ENCODE measurements at regions not wholly inside any gene's neighbourhood (a gene's known extent, or its start where the extent isn't known, plus 50 kb on each side); places are given as distances from the start of the nearest gene placed in this dataset.

- no peak for TF ChIP-seq CTCF (IDR thresholded peaks at IDR 0.05)
- intact Hi-C loops (cut with DNase I; ENCODE audit: low total_unique reads) = no loop called here
These were observed 118.4 kb upstream of the KCNN2 start for GRCh38 chr5:114243281-114243971.

GRCh38 chr5:114243972-114244317 is 117.9 kb upstream of the KCNN2 start:
- H3K9me3 ChIP-seq = no peaks in the 10 kb centered on the region
- no peak for DNase-seq
- no peaks in the 10 kb centered on the region for H3K36me3 ChIP-seq
- TF ChIP-seq CTCF (IDR thresholded peaks at IDR 0.05) = no peak
- H3K27me3 ChIP-seq = no peaks in the 10 kb centered on the region
- no peak overlapping the region for H3K4me3 ChIP-seq
- no peaks in the 10 kb centered on the region for H3K4me1 ChIP-seq
- intact Hi-C loops (cut with DNase I; ENCODE audit: low total_unique reads) = no loop called here
- no peak overlapping the region for H3K27ac ChIP-seq

More at GRCh38 chr5:114243281-114243971, 118.4 kb upstream of the KCNN2 start:
- H3K27me3 ChIP-seq = no peaks in the 10 kb centered on the region
- H3K9me3 ChIP-seq = no peaks in the 10 kb centered on the region
- no peak overlapping the region for H3K4me3 ChIP-seq
- no peaks in the 10 kb centered on the region for H3K36me3 ChIP-seq
- H3K4me1 ChIP-seq = no peaks in the 10 kb centered on the region
- DNase-seq = no peak
- no peak overlapping the region for H3K27ac ChIP-seq

GRCh38 chr5:114249823-114250222 is 112.0 kb upstream of the KCNN2 start:
- H3K9me3 ChIP-seq = no peaks in the 10 kb centered on the region
- H3K27ac ChIP-seq = no peak overlapping the region
- no peak for DNase-seq
- no peaks in the 10 kb centered on the region for H3K4me1 ChIP-seq
- no peaks in the 10 kb centered on the region for H3K36me3 ChIP-seq
- TF ChIP-seq CTCF (IDR thresholded peaks at IDR 0.05) = no peak
- no peaks in the 10 kb centered on the region for H3K27me3 ChIP-seq
- no peak overlapping the region for H3K4me3 ChIP-seq
- intact Hi-C loops (cut with DNase I; ENCODE audit: low total_unique reads) = no loop called here

GRCh38 chr5:114250536-114250935 is 111.3 kb upstream of the KCNN2 start:
- Histone ChIP-seq H3K27me3 (no peaks in the 10 kb centered on the region), H3K4me3 (no peak overlapping the region), H3K9me3 (no peaks in the 10 kb centered on the region), H3K36me3 (no peaks in the 10 kb centered on the region), H3K4me1 (no peaks in the 10 kb centered on the region), H3K27ac (no peak overlapping the region)
- intact Hi-C loops (cut with DNase I; ENCODE audit: low total_unique reads) = no loop called here
- TF ChIP-seq CTCF (IDR thresholded peaks at IDR 0.05) = no peak
- no peak for DNase-seq

GRCh38 chr5:114252226-114252625 is 109.6 kb upstream of the KCNN2 start:
- no peak overlapping the region for H3K4me3 ChIP-seq
- no peaks in the 10 kb centered on the region for H3K4me1 ChIP-seq
- no peak for DNase-seq
- intact Hi-C loops (cut with DNase I; ENCODE audit: low total_unique reads) = no loop called here
- no peaks in the 10 kb centered on the region for H3K9me3 ChIP-seq
- no peak overlapping the region for H3K27ac ChIP-seq
- no peaks in the 10 kb centered on the region for H3K27me3 ChIP-seq
- H3K36me3 ChIP-seq = no peaks in the 10 kb centered on the region
- TF ChIP-seq CTCF (IDR thresholded peaks at IDR 0.05) = no peak

- H3K4me3 ChIP-seq = no peak overlapping the region
- H3K4me1 ChIP-seq = no peaks in the 10 kb centered on the region
- no peak for DNase-seq
- TF ChIP-seq CTCF (IDR thresholded peaks at IDR 0.05) = no peak
- H3K27ac ChIP-seq = no peak overlapping the region
- H3K27me3 ChIP-seq = no peaks in the 10 kb centered on the region
- H3K36me3 ChIP-seq = no peaks in the 10 kb centered on the region
- no peaks in the 10 kb centered on the region for H3K9me3 ChIP-seq
- intact Hi-C loops (cut with DNase I; ENCODE audit: low total_unique reads) = no loop called here
These were observed 106.6 kb upstream of the KCNN2 start for GRCh38 chr5:114255260-114255659.
